ENCODE measurements at regions not wholly inside any gene's neighbourhood (a gene's known extent, or its start where the extent isn't known, plus 50 kb on each side); places are given as distances from the start of the nearest gene placed in this dataset.

GRCh38 chr1:11414926-11415538, 63.9 kb upstream of the DISP3 start:
- no peak for DNase-seq

GRCh38 chr1:11417162-11417561, 61.8 kb upstream of the DISP3 start:
- no peak for DNase-seq

GRCh38 chr1:11418056-11418455, 60.9 kb upstream of the DISP3 start:
- no peak for DNase-seq

GRCh38 chr1:11421443-11421842, 57.5 kb upstream of the DISP3 start:
- no peak for DNase-seq

- no peak for DNase-seq
Observed at GRCh38 chr1:11422686-11423085, 56.3 kb upstream of the DISP3 start.

GRCh38 chr1:11426617-11427016, 52.3 kb upstream of the DISP3 start:
- DNase-seq, result no peak

- no peak for DNase-seq
Observed at GRCh38 chr1:11428789-11429188, 50.2 kb upstream of the DISP3 start.

All from CD4-positive, alpha-beta T cell treated with Interleukin-21 for 1 hour (primary cell).